ENCODE measurements at regions not wholly inside any gene's neighbourhood (a gene's known extent, or its start where the extent isn't known, plus 50 kb on each side); places are given as distances from the start of the nearest gene placed in this dataset.

DNA sequence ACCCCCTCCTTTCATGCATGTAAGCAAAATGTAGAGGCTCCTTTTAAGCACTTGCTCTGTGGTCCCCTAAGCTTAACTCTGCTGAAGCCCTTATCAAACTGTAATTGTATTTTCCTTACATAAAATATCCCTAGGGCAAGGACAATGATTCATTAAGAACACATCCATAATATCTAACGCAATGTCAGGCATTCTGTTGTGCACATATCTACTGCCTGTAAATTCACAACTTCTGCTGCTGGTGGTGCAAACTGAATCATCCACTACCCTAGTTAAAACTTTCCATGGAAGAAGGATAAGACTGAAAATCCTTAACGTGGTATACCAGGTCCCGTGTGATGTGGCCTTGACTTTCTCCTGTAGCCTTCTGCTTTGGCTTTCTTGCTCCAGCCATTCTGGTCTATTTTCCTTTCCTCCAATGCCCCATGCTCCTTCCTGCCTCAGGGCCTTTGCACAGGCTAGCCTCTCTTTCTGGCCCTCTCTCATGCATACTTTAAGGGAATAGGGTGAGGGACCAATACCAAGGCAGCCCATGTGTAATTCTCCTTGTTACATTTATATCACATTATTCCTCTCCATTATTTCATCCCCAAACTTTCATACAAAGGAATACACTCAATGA lies 113.6 kb upstream of the ZFP64 start (continued):
- TF ChIP-seq, protein P1, sequence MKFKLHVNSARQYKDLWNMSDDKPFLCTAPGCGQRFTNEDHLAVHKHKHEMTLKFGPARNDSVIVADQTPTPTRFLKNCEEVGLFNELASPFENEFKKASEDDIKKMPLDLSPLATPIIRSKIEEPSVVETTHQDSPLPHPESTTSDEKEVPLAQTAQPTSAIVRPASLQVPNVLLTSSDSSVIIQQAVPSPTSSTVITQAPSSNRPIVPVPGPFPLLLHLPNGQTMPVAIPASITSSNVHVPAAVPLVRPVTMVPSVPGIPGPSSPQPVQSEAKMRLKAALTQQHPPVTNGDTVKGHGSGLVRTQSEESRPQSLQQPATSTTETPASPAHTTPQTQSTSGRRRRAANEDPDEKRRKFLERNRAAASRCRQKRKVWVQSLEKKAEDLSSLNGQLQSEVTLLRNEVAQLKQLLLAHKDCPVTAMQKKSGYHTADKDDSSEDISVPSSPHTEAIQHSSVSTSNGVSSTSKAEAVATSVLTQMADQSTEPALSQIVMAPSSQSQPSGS (IDR thresholded peaks at IDR 0.05; ENCODE audit: low read length): no peak
- TF ChIP-seq MAFK (IDR thresholded peaks at IDR 0.05; ENCODE audit: low read depth, low read length) (no peak), SRF (IDR thresholded peaks at IDR 0.05; ENCODE audit: low read depth, low read length) (no peak), CHD2 (IDR thresholded peaks at IDR 0.05; ENCODE audit: low read length) (no peak), TAF1 (IDR thresholded peaks at IDR 0.05; ENCODE audit: low read depth, low read length) (no peak), BACH1 (IDR thresholded peaks at IDR 0.05; ENCODE audit: low read length) (no peak)
- TF ChIP-seq, protein P2, sequence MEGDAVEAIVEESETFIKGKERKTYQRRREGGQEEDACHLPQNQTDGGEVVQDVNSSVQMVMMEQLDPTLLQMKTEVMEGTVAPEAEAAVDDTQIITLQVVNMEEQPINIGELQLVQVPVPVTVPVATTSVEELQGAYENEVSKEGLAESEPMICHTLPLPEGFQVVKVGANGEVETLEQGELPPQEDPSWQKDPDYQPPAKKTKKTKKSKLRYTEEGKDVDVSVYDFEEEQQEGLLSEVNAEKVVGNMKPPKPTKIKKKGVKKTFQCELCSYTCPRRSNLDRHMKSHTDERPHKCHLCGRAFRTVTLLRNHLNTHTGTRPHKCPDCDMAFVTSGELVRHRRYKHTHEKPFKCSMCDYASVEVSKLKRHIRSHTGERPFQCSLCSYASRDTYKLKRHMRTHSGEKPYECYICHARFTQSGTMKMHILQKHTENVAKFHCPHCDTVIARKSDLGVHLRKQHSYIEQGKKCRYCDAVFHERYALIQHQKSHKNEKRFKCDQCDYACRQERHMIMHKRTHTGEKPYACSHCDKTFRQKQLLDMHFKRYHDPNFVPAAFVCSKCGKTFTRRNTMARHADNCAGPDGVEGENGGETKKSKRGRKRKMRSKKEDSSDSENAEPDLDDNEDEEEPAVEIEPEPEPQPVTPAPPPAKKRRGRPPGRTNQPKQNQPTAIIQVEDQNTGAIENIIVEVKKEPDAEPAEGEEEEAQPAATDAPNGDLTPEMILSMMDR (IDR thresholded peaks at IDR 0.05; ENCODE audit: control extremely low read depth in 1 of 3, insufficient read depth in 1 of 3, low read depth in 1 of 3, low read length in 3 of 3): no peak
- TF ChIP-seq, protein P3, sequence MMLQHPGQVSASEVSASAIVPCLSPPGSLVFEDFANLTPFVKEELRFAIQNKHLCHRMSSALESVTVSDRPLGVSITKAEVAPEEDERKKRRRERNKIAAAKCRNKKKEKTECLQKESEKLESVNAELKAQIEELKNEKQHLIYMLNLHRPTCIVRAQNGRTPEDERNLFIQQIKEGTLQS (IDR thresholded peaks at IDR 0.05; ENCODE audit: insufficient read depth, low read depth, low read length): no peak

All from H1 (cell line).